ENCODE measurements at regions not wholly inside any gene's neighbourhood (a gene's known extent, or its start where the extent isn't known, plus 50 kb on each side); places are given as distances from the start of the nearest gene placed in this dataset.

DNA sequence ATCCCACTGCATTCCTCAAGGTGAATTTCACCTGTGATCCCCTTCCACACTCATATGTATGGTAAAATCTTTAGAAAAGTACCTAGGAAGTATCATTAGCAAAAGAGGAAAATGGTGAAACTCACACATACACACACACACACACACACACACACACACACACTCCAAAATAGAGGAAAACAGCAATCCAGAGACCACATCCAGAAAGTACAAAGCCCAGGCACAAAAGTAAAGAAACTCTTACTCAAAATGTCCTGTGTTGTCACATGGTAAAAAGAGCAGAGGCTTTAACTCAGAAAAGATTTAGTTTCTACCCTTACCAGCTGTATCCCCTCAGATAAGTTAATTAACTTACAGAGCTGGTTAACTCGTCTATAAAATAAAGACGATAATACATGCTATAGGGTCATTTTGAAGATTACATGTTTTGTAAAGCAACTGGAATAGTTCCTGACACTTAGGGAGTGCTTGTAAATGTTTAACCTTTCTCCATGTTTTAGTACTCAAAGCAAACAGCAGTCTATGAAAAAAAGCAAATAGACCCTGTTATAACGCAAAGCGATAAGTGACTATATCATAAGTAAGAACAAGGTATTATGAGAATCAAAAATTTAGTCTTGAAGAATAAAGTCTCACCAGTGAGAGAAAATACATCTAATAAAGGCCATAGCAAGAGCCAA is 360.0 kb upstream of the LRATD1 start:
- Histone ChIP-seq H3K9me3 (ENCODE audit: insufficient read depth, low read length) (no peaks in the 10 kb centered on the region), H3K79me2 (ENCODE audit: low read length) (no peaks in the 10 kb centered on the region), H3K4me3 (ENCODE audit: low read length) (no peak overlapping the region), H3K4me2 (ENCODE audit: low read length) (no peak overlapping the region), H3K27ac (ENCODE audit: low read length) (no peak overlapping the region), H3K9ac (ENCODE audit: low read length) (no peak overlapping the region), H2AFZ (ENCODE audit: low read depth, low read length) (no peak overlapping the region), H3K4me1 (ENCODE audit: low read length) (no peaks in the 10 kb centered on the region), H3K27me3 (ENCODE audit: low read depth, low read length) (no peaks in the 10 kb centered on the region), H3K36me3 (replicated peaks; ENCODE audit: low read depth, low read length) (no peaks in the 10 kb centered on the region), H4K20me1 (ENCODE audit: insufficient read depth, low read length) (no peaks in the 10 kb centered on the region)
- TF ChIP-seq, protein P1, sequence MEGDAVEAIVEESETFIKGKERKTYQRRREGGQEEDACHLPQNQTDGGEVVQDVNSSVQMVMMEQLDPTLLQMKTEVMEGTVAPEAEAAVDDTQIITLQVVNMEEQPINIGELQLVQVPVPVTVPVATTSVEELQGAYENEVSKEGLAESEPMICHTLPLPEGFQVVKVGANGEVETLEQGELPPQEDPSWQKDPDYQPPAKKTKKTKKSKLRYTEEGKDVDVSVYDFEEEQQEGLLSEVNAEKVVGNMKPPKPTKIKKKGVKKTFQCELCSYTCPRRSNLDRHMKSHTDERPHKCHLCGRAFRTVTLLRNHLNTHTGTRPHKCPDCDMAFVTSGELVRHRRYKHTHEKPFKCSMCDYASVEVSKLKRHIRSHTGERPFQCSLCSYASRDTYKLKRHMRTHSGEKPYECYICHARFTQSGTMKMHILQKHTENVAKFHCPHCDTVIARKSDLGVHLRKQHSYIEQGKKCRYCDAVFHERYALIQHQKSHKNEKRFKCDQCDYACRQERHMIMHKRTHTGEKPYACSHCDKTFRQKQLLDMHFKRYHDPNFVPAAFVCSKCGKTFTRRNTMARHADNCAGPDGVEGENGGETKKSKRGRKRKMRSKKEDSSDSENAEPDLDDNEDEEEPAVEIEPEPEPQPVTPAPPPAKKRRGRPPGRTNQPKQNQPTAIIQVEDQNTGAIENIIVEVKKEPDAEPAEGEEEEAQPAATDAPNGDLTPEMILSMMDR (IDR thresholded peaks at IDR 0.05; ENCODE audit: low read depth, low read length), result no peak
- TF ChIP-seq EZH2phosphoT487 (IDR thresholded peaks at IDR 0.05; ENCODE audit: low read depth), result no peak

- Histone ChIP-seq H3K9ac (ENCODE audit: low read length) (no peak overlapping the region), H3K4me1 (ENCODE audit: low read length) (no peaks in the 10 kb centered on the region), H4K20me1 (ENCODE audit: insufficient read depth, low read length) (no peaks in the 10 kb centered on the region), H3K27ac (ENCODE audit: low read length) (no peak overlapping the region), H3K4me3 (ENCODE audit: low read length) (no peak overlapping the region), H2AFZ (ENCODE audit: low read depth, low read length) (no peak overlapping the region), H3K79me2 (ENCODE audit: low read length) (no peaks in the 10 kb centered on the region), H3K4me2 (ENCODE audit: low read length) (no peak overlapping the region), H3K36me3 (replicated peaks; ENCODE audit: low read depth, low read length) (no peaks in the 10 kb centered on the region), H3K27me3 (ENCODE audit: low read depth, low read length) (no peaks in the 10 kb centered on the region), H3K9me3 (ENCODE audit: insufficient read depth, low read length) (no peaks in the 10 kb centered on the region)
- no peak for TF ChIP-seq EZH2phosphoT487 (IDR thresholded peaks at IDR 0.05; ENCODE audit: low read depth)
- TF ChIP-seq, protein P1 (IDR thresholded peaks at IDR 0.05; ENCODE audit: low read depth, low read length), result no peak
Observed at GRCh38 chr2:14273650-14274049, 358.9 kb upstream of the LRATD1 start.

DNA sequence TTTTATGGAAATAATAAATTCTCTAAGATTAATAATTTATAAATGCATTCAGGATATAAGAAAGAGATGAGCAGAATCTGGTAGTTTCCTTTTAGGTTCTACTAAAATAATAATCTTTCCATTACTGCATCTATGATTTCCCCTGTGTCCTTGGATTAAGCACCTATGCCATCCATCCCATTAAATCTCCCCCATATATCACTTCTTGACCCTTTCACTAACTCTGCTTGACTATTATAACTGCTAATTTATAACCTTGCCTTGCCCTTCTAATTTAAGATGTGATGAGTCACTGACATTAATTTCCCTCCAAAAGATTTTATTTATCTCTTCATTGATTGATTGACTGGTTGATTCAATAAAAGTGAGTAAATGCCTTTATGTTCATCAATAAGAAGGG is 348.3 kb upstream of the LRATD1 start:
- no peak overlapping the region for H3K9ac ChIP-seq (ENCODE audit: low read length)
- no peaks in the 10 kb centered on the region for H4K20me1 ChIP-seq (ENCODE audit: insufficient read depth, low read length)
- H3K27ac ChIP-seq (ENCODE audit: low read length), result no peak overlapping the region
- H3K4me1 ChIP-seq (ENCODE audit: low read length), result peaks cover 11% of the 10 kb centered on the region
- no peak overlapping the region for H3K4me2 ChIP-seq (ENCODE audit: low read length)
- H3K4me3 ChIP-seq (ENCODE audit: low read length), result no peak overlapping the region
- no peak overlapping the region for H2AFZ ChIP-seq (ENCODE audit: low read depth, low read length)
- H3K9me3 ChIP-seq (ENCODE audit: insufficient read depth, low read length), result no peaks in the 10 kb centered on the region
- no peaks in the 10 kb centered on the region for H3K27me3 ChIP-seq (ENCODE audit: low read depth, low read length)
- TF ChIP-seq, protein P1 (IDR thresholded peaks at IDR 0.05; ENCODE audit: low read depth, low read length), result no peak
- TF ChIP-seq EZH2phosphoT487 (IDR thresholded peaks at IDR 0.05; ENCODE audit: low read depth), result no peak
- no peaks in the 10 kb centered on the region for H3K79me2 ChIP-seq (ENCODE audit: low read length)
- no peaks in the 10 kb centered on the region for H3K36me3 ChIP-seq (replicated peaks; ENCODE audit: low read depth, low read length)

GRCh38 chr2:14285812-14286211 is 346.7 kb upstream of the LRATD1 start:
- H4K20me1 ChIP-seq (ENCODE audit: insufficient read depth, low read length), result no peaks in the 10 kb centered on the region
- no peak overlapping the region for H3K4me2 ChIP-seq (ENCODE audit: low read length)
- TF ChIP-seq, protein P1 (IDR thresholded peaks at IDR 0.05; ENCODE audit: low read depth, low read length), result no peak
- TF ChIP-seq EZH2phosphoT487 (IDR thresholded peaks at IDR 0.05; ENCODE audit: low read depth), result no peak
- H3K4me3 ChIP-seq (ENCODE audit: low read length), result no peak overlapping the region
- no peak overlapping the region for H3K27ac ChIP-seq (ENCODE audit: low read length)
- H3K36me3 ChIP-seq (replicated peaks; ENCODE audit: low read depth, low read length), result no peaks in the 10 kb centered on the region
- no peak overlapping the region for H3K9ac ChIP-seq (ENCODE audit: low read length)
- peaks cover 11% of the 10 kb centered on the region for H3K4me1 ChIP-seq (ENCODE audit: low read length)
- no peak overlapping the region for H2AFZ ChIP-seq (ENCODE audit: low read depth, low read length)
- no peaks in the 10 kb centered on the region for H3K27me3 ChIP-seq (ENCODE audit: low read depth, low read length)
- no peaks in the 10 kb centered on the region for H3K79me2 ChIP-seq (ENCODE audit: low read length)
- no peaks in the 10 kb centered on the region for H3K9me3 ChIP-seq (ENCODE audit: insufficient read depth, low read length)

Measured in OCI-LY3 (cell line).